Stomach (tissue), 4 donors: ENCODE measurements at regions not wholly inside any gene's neighbourhood (a gene's known extent, or its start where the extent isn't known, plus 50 kb on each side); places are given as distances from the start of the nearest gene placed in this dataset.

Experiments
- CTCF ChIP-seq, 7 experiments: fragments of 450-650 bp in 4 of 7; fragments of 200-600 bp in 3 of 7; sonication (generic) in 3 of 7; IDR thresholded peaks; one replicate each; pipeline ENCODE4 v1.5.1; 2016 to 2019; ENCODE audit warnings: antibody characterized with exemption in 7 of 7, control low read depth in 2 of 7, mild to moderate bottlenecking in 1 of 7
- POLR2AphosphoS5 ChIP-seq, 3 donors: sonication (generic); formaldehyde crosslinking; IDR thresholded peaks; one replicate each; pipeline ENCODE4 v1.6.1; 2016; ENCODE audit warnings: antibody characterized with exemption in 3 of 3

GRCh38 chrX:14351611-14352303, 177.6 kb upstream of the GLRA2 start:
- no peak for TF ChIP-seq CTCF (IDR thresholded peaks at IDR 0.05)
- no peak for TF ChIP-seq POLR2AphosphoS5 (IDR thresholded peaks at IDR 0.05)
